Right ventricle myocardium superior (tissue), 1 donor: ENCODE measurements at regions not wholly inside any gene's neighbourhood (a gene's known extent, or its start where the extent isn't known, plus 50 kb on each side); places are given as distances from the start of the nearest gene placed in this dataset.
"Not testable (repeated sequence)": the region's sequence is repeated elsewhere in the genome, so short reads cannot be mapped to it uniquely, and the experiment has no call there.

Experiments
- ATAC-seq: fragments of 200-7000 bp; cut with Tn5 transposase; one replicate; pipeline ENCODE4 v1.9.1; 2020; ENCODE audit warnings: mild to moderate bottlenecking; ENCODE audit not compliant: poor library complexity
- DNase-seq: peaks from one replicate; pipeline ENCODE4 v3.0.0-alpha.2; 2020
- intact Hi-C: fragments of 100-400 bp; cut with DNase I; formaldehyde crosslinking; loops from one replicate; pipeline ENCODE4 v1.11.2; 2022
- donor health status: DM: no; HTN: yes; CAD: no; lungs with severe emphysema.

GRCh38 chr12:64552510-64552909, 57.8 kb upstream of the RASSF3 start:
- not testable (repeated sequence) for DNase-seq, ATAC-seq
- intact Hi-C loops: loop anchor here (5.0 kb wide), 1 partner anchor 55 kb away; no protein-coding TSS in a partner anchor

- intact Hi-C loops: loop anchor here (5.0 kb wide), 1 partner anchor 54 kb away; no protein-coding TSS in a partner anchor
- not testable (repeated sequence) for DNase-seq, ATAC-seq
Measured at GRCh38 chr12:64553689-64554088, 56.6 kb upstream of the RASSF3 start.

GRCh38 chr12:64556231-64556630, 54.1 kb upstream of the RASSF3 start:
- DNase-seq (no peak), ATAC-seq (no peak)
- intact Hi-C loops: no loop called here

- ATAC-seq: no peak
- intact Hi-C loops: no loop called here
- DNase-seq: no peak
Measured at GRCh38 chr12:64558754-64559153, 51.5 kb upstream of the RASSF3 start.

- no peak for DNase-seq
- ATAC-seq: no peak
- intact Hi-C loops: no loop called here
Measured at GRCh38 chr12:64560396-64561301, 49.6 kb upstream of the RASSF3 start.
